NOMO-1 treated with dmso at 0.1 percent for 144 hours (cell line): ENCODE measurements at regions not wholly inside any gene's neighbourhood (a gene's known extent, or its start where the extent isn't known, plus 50 kb on each side); places are given as distances from the start of the nearest gene placed in this dataset.
"Not testable (repeated sequence)": the region's sequence is repeated elsewhere in the genome, so short reads cannot be mapped to it uniquely, and the experiment has no call there.

Experiments
- DNase-seq: peaks from one replicate; lab custom pipeline; 2025; ENCODE audit not compliant: unreplicated experiment; lab: John Stamatoyannopoulos, UW

- DNase-seq: no peak
These were observed 83.1 kb downstream of the MSX2 start for GRCh38 chr5:174807471-174807870.

DNA sequence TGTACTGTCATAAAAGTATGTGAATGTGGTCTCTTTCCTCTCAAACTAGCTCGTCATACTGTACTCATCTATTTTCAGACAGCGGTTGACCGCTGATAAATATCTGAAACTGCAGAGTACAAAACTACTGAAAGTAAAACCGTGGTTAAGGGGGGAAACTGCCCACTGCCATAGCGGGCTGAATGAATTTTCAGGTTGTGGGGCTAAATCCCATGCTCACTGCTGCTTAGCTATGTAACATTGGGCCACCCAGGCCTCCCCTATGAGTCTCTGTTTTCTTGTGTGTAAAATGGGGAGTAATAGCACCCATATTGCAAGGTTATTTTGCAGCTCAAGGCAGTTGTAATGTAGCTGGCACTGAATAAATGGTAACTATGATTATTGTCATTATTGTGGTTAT, 82.3 kb downstream of the MSX2 start:
- DNase-seq: no peak

DNA sequence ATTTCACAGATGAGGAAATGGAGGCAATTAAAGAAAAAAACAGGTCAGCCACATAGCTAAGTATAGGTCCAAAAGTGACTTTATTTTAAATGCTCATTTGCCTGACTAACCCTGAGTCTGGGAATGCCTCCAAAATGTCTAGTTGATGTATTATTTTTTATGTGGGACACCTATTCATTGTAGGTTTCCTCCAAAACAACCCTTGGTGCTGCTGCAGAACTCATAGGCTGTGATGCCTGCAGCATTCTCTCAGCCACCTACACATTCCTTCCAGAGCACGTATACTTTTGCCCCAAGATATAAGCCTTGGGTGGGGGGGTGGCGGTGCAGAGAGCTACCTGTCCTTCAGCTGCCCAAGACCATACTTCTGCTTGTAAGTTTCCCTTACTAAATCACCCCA, 77.4 kb downstream of the MSX2 start:
- no peak for DNase-seq

DNA sequence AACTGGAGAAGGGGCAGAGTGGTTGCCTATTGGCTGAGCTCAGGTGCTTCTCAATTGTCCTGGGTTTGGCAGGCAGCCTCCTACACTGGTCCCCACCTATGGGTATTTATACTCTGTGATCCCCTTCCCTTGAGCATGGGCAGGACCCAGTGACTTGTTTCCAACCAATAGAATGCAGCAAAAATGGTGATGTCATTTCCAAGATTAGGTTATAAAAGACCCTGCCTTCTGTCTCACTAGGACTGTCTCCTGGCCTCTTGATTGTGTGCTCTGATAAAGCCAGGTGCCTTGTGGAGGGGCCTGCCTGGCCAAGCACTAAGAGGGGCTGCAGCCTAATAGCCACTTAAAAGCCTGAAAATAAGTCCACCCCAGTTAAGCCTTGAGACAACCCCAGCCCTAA, 76.1 kb downstream of the MSX2 start:
- no peak for DNase-seq

GRCh38 chr5:174799121-174799520, 74.7 kb downstream of the MSX2 start:
- no peak for DNase-seq

- DNase-seq: no peak
These were observed 74.2 kb downstream of the MSX2 start for GRCh38 chr5:174798551-174798951.

- no peak for DNase-seq
These were observed 72.4 kb downstream of the MSX2 start for GRCh38 chr5:174796711-174797192.

GRCh38 chr5:174794931-174795672, 70.7 kb downstream of the MSX2 start:
- no peak for DNase-seq

GRCh38 chr5:174793684-174794328, 69.4 kb downstream of the MSX2 start:
- no peak for DNase-seq

DNA sequence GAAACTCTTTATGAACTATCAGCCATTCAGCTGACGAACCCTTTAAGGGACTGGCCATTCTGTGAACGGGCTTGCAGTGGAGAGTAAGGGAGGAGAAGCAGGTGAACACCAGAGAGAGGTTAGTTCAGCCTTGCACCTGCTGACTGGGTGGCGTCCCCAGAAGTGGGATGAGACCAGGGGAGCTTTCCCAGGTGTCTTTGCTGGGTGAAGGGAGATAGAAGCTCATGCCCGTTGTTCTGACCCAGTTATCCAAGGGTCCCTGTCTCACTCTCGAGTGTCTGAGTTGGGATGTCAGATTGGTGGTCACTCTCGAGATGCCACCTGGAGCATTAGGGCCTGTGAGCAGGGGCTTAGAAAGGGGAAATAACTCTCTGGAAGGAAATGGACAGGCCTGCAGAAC, 68.7 kb downstream of the MSX2 start:
- no peak for DNase-seq

DNA sequence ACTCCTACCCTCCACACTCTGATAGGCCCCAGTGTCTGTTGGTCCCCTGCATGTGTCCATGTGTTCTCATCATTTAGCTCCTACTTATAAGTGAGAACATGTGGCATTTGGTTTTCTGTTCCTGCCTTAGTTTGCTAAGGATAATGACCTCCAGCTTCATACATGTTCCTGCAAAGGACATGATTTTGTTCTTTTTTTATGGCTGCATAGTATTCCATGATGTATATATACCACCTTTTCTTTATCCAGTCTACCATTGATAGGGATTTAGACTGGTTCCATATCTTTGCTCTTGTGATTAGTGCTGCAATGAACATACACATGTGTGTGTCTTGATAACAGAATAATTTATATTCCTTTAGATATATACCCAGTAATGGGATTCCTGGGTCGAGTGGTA, 67.9 kb downstream of the MSX2 start:
- DNase-seq: not testable (repeated sequence)

DNA sequence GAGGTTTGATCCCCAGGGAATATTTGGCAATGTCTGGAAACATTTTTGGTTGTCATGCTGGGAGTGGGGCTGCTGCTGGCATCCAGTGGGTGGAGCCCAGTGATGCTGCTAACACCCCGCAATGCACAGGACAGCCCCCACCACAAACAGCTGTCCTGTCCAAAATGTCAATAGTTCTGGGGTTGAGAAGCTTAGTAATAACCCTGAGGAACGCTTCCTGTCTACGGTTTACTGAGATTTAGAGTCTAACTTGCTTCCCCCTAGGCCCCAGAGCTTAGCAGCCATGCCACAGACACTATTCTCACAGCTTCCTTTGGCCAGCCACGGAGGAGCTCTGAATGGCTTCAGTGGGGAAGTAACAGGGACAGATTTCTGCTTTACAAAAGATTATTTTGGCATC, 66.5 kb downstream of the MSX2 start:
- peak; percentile 51 for DNase-seq

GRCh38 chr5:174789596-174789995, 65.2 kb downstream of the MSX2 start:
- DNase-seq: no peak

- no peak for DNase-seq
These were observed 60.8 kb downstream of the MSX2 start for GRCh38 chr5:174785120-174785680.
